ENCODE measurements at regions not wholly inside any gene's neighbourhood (a gene's known extent, or its start where the extent isn't known, plus 50 kb on each side); places are given as distances from the start of the nearest gene placed in this dataset.

GRCh38 chr10:29843143-29843542, 208.4 kb upstream of the SVIL start:
- H3K4me3 ChIP-seq (ENCODE audit: low read length): no peak overlapping the region
- no peak for TF ChIP-seq ZNF274 (IDR thresholded peaks at IDR 0.05; ENCODE audit: low read depth, low read length)

- no peak for TF ChIP-seq ZNF274 (IDR thresholded peaks at IDR 0.05; ENCODE audit: low read depth, low read length)
Observed at GRCh38 chr10:29841724-29842649, 207.2 kb upstream of the SVIL start.

GRCh38 chr10:29840516-29841276, 205.9 kb upstream of the SVIL start:
- no peak overlapping the region for H3K4me3 ChIP-seq (ENCODE audit: low read length)
- TF ChIP-seq ZNF274 (IDR thresholded peaks at IDR 0.05; ENCODE audit: low read depth, low read length): no peak

More at GRCh38 chr10:29841724-29842649, 207.2 kb upstream of the SVIL start:
- H3K4me3 ChIP-seq (ENCODE audit: low read length): no peak overlapping the region

DNA sequence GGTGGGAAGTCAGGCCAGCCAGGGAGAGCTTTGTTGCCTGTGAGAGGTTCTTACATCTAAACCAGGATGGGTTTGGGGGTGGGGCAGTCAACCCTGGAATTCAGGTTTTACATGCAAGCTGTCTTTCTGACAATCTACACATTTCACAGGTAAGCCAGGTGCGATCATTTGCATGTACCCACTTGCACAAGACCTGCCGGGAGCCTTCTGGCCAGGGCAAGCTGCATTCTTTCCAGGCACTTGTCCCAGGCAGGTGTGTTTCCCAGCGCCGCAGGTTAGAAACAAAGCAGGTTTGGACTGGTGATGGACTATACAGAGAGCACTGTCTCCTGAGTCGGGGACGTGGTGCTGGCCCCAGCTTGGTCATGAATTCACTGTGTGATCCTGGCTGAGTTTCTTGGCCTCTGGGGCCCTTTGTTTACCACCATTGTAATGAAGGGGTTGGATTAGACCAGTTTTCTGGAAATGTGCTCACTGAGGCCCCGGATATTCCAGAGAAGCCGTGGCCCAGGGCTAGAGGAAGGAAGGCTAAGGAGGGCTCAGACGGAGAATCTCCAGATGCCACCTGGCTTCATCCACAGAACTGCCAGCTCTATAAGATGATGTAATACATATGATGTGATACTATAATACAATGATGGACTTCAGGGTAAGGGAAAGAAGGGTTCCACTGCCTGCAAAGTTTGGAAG, 205.2 kb upstream of the SVIL start:
- no peak for TF ChIP-seq ZNF274 (IDR thresholded peaks at IDR 0.05; ENCODE audit: low read depth, low read length)
- no peak overlapping the region for H3K4me3 ChIP-seq (ENCODE audit: low read length)

DNA sequence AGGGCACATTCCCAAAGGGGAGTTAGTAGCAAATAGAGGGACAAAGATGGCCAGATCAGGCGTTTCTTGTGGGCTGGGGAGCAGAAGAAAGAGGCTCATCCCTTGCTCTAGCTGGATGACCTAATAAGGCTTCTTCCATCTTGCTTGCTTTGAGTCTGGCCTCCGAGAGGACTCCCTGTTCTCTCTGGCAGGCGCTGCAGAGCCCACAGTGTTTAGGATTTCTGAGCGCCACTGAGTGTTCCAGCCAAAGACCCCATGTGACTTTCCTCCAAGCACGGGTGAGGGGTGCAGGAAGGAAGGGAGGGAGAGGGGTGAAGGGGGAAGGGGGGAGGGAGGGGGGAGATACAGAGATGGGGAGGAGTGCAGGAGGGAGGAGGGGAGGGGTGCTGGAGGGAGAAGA, 203.8 kb upstream of the SVIL start:
- no peak for TF ChIP-seq ZNF274 (IDR thresholded peaks at IDR 0.05; ENCODE audit: low read depth, low read length)
- H3K4me3 ChIP-seq (ENCODE audit: low read length): no peak overlapping the region

DNA sequence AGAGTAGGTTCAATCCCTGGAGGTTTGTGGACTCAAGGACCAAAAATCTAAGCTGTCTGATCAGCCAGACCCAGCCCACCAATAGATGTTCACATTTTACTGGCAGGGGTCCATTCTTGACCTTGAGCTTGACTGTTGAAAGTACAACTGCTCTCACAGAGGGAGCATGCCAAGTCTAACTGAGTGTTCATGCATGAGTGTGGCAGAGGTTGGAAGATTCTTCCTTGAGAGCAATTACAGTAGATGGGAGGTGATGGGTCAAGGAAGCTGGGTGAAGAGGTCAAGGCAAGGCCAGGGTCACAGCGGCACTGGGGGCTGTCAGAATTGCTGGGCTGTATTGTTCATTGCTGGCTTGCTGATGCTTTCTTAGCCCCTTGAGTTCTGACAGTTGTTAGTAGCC, 202.8 kb upstream of the SVIL start:
- no peak for TF ChIP-seq ZNF274 (IDR thresholded peaks at IDR 0.05; ENCODE audit: low read depth, low read length)
- H3K4me3 ChIP-seq (ENCODE audit: low read length): no peak overlapping the region

GRCh38 chr10:29836396-29836795, 201.6 kb upstream of the SVIL start:
- TF ChIP-seq ZNF274 (IDR thresholded peaks at IDR 0.05; ENCODE audit: low read depth, low read length): no peak
- H3K4me3 ChIP-seq (ENCODE audit: low read length): no peak overlapping the region

DNA sequence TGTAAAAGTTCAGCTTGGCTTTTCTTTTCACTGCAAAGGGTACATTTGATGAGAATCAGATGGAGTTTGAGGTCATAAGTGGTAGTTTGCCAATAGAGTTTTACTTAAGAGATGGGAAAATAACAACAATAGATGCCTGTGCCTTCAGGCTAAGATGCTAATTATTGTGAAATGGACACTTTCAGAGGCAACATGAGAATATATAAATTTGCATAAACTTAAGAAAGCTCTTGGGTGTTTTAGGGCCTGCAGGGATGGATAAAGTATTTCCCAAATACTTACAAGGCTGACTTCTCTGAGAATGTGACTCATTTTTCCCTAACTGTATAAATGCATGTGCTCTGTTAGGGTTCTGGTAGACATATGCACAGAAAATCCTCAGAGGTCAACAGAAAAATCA, 200.3 kb upstream of the SVIL start:
- no peak overlapping the region for H3K4me3 ChIP-seq (ENCODE audit: low read length)
- no peak for TF ChIP-seq ZNF274 (IDR thresholded peaks at IDR 0.05; ENCODE audit: low read depth, low read length)

- TF ChIP-seq ZNF274 (IDR thresholded peaks at IDR 0.05; ENCODE audit: low read depth, low read length): no peak
- no peak overlapping the region for H3K4me3 ChIP-seq (ENCODE audit: low read length)
Observed at GRCh38 chr10:29830531-29831512, 196.1 kb upstream of the SVIL start.

- TF ChIP-seq ZNF274 (IDR thresholded peaks at IDR 0.05; ENCODE audit: low read depth, low read length): no peak
- H3K4me3 ChIP-seq (ENCODE audit: low read length): no peak overlapping the region
Observed at GRCh38 chr10:29829776-29830175, 195.0 kb upstream of the SVIL start.

- TF ChIP-seq ZNF274 (IDR thresholded peaks at IDR 0.05; ENCODE audit: low read depth, low read length): no peak
Observed at GRCh38 chr10:29828956-29829355, 194.2 kb upstream of the SVIL start.

GRCh38 chr10:29828440-29828894, 193.7 kb upstream of the SVIL start:
- H3K4me3 ChIP-seq (ENCODE audit: low read length): no peak overlapping the region
- TF ChIP-seq ZNF274 (IDR thresholded peaks at IDR 0.05; ENCODE audit: low read depth, low read length): no peak

More at GRCh38 chr10:29828956-29829355, 194.2 kb upstream of the SVIL start:
- no peak overlapping the region for H3K4me3 ChIP-seq (ENCODE audit: low read length)

GRCh38 chr10:29827512-29827911, 192.7 kb upstream of the SVIL start:
- TF ChIP-seq ZNF274 (IDR thresholded peaks at IDR 0.05; ENCODE audit: low read depth, low read length): no peak

More at GRCh38 chr10:29827512-29827911, 192.7 kb upstream of the SVIL start:
- H3K4me3 ChIP-seq (ENCODE audit: low read length): no peak overlapping the region

Measured in GM08714 (cell line).